Calu3 (cell line): ENCODE measurements at regions not wholly inside any gene's neighbourhood (a gene's known extent, or its start where the extent isn't known, plus 50 kb on each side); places are given as distances from the start of the nearest gene placed in this dataset.

ENCODE experiments used
- BruUV-seq: library from RNA; stranded (reverse); fragments of 400-500 nt; replicated peaks from 2 replicates; lab custom pipeline; 2021; lab: Mats Ljungman, UMichigan
- CTCF ChIA-PET: fragments of 300-600 bp; sonication (Branson Sonifier 250); formaldehyde crosslinking; loops from one replicate; lab custom pipeline; 2022; ENCODE audit warnings: antibody characterized with exemption; lab: Charles Lee
- DNase-seq: peaks from one replicate; pipeline ENCODE4 v3.0.0; 2022
- H3K27ac Mint-ChIP-seq: one replicate; pipeline ENCODE4 v1.8.0; 2022; ENCODE audit warnings: mixed read lengths; ENCODE audit not compliant: unreplicated experiment
- H3K27me3 Mint-ChIP-seq: one replicate; pipeline ENCODE4 v1.8.0; 2022; ENCODE audit warnings: mixed read lengths; ENCODE audit not compliant: unreplicated experiment
- H3K36me3 Mint-ChIP-seq: one replicate; pipeline ENCODE4 v1.8.0; 2022; ENCODE audit warnings: mild to moderate bottlenecking, moderate library complexity, mixed read lengths; ENCODE audit not compliant: insufficient read depth, unreplicated experiment
- H3K4me1 Mint-ChIP-seq: one replicate; pipeline ENCODE4 v1.8.0; 2022; ENCODE audit warnings: mild to moderate bottlenecking, low read depth, mixed read lengths; ENCODE audit not compliant: unreplicated experiment
- H3K4me3 Mint-ChIP-seq: one replicate; pipeline ENCODE4 v1.8.0; 2022; ENCODE audit warnings: mild to moderate bottlenecking, low read depth, moderate library complexity, mixed read lengths; ENCODE audit not compliant: unreplicated experiment
- H3K9me3 Mint-ChIP-seq: one replicate; pipeline ENCODE4 v1.8.0; 2022; ENCODE audit warnings: low read depth, mixed read lengths; ENCODE audit not compliant: unreplicated experiment
- intact Hi-C: fragments of 100-400 bp; cut with micrococcal nuclease; formaldehyde crosslinking; loops from one replicate; pipeline ENCODE4 v1.10.0; 2022; ENCODE audit not compliant: unreplicated experiment
- TF ChIP-seq, protein P1 (sequence below): fragments of 200-600 bp; IDR thresholded peaks from one replicate; pipeline ENCODE4 v1.8.0; 2022; ENCODE audit warnings: antibody characterized with exemption; ENCODE audit not compliant: unreplicated experiment

DNA sequence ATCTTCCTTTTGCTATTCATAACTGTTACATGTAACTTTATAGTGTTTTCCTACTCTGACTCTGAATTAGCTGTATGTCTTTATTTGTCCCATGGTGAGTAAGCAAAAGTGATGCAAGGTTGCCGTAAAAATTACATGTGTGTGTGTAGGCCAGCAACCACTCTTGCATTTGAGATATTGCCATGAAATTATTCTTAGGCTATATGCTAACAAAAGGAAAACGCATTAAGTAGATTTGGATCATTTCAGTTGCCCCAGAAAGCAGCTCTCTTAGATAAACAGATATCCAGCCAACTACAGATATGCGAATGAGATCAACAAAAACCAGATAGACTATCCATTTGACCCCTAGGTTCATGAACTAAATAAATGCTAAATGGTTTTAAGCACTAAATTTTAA, 73.6 kb downstream of the CYLC2 start:
- no peak for DNase-seq
- Mint-ChIP-seq H3K9me3 (no peaks in the 10 kb centered on the region), H3K27me3 (no peaks in the 10 kb centered on the region), H3K36me3 (no peaks in the 10 kb centered on the region), H3K4me3 (no peak overlapping the region), H3K4me1 (no peaks in the 10 kb centered on the region), H3K27ac (no peak overlapping the region)
- TF ChIP-seq, protein P1, sequence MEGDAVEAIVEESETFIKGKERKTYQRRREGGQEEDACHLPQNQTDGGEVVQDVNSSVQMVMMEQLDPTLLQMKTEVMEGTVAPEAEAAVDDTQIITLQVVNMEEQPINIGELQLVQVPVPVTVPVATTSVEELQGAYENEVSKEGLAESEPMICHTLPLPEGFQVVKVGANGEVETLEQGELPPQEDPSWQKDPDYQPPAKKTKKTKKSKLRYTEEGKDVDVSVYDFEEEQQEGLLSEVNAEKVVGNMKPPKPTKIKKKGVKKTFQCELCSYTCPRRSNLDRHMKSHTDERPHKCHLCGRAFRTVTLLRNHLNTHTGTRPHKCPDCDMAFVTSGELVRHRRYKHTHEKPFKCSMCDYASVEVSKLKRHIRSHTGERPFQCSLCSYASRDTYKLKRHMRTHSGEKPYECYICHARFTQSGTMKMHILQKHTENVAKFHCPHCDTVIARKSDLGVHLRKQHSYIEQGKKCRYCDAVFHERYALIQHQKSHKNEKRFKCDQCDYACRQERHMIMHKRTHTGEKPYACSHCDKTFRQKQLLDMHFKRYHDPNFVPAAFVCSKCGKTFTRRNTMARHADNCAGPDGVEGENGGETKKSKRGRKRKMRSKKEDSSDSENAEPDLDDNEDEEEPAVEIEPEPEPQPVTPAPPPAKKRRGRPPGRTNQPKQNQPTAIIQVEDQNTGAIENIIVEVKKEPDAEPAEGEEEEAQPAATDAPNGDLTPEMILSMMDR = no peak
- CTCF ChIA-PET = no interaction called here
- intact Hi-C loops = no loop called here
- no TSS peak for BruUV-seq

DNA sequence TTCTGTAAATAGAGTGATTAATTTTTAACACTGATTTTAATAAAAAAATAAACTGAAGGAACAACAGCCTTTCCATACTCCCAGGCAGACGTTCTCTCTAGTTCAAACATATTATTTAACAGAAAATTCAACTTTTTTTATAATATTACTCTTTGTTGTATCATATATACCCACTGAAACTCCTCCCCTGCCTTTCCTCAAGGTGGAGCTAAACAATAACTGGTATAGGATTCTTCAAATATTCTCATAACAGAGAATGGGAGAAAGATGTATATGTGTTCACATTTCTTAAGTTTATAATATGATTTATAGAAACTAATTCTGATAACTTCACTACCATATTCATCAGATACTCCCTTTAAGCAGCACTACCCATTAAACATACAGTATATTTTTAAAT, 83.4 kb downstream of the CYLC2 start:
- no peaks in the 10 kb centered on the region for H3K4me1 Mint-ChIP-seq
- no peak overlapping the region for H3K27ac Mint-ChIP-seq
- DNase-seq = no peak
- H3K9me3 Mint-ChIP-seq = peaks cover 6% of the 10 kb centered on the region
- H3K27me3 Mint-ChIP-seq = no peaks in the 10 kb centered on the region
- H3K36me3 Mint-ChIP-seq = no peaks in the 10 kb centered on the region
- intact Hi-C loops = no loop called here
- TF ChIP-seq, protein P1 = no peak
- BruUV-seq = no TSS peak
- H3K4me3 Mint-ChIP-seq = no peak overlapping the region
- CTCF ChIA-PET = no interaction called here

DNA sequence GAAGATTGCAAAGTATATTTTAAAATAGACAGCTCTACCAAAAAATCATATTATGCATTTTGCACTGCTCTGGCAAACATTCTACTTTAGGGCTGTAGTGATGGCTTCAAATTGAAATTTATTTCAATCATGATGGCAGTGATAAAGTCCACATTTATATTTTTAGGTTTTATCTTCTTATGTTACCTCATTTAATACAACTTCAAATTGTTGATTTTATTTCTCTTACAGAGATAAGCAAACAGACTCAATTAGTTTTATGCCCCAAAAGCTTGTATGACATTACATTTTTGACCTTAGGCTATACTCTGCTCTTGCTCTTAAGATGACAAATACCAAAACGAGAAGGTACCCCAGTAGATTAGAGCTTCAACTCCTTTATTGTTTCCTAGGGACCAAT, 87.4 kb downstream of the CYLC2 start:
- intact Hi-C loops = no loop called here
- Mint-ChIP-seq H3K4me1 (no peaks in the 10 kb centered on the region), H3K9me3 (peaks cover 5% of the 10 kb centered on the region), H3K27me3 (no peaks in the 10 kb centered on the region), H3K36me3 (no peaks in the 10 kb centered on the region), H3K4me3 (no peak overlapping the region), H3K27ac (no peak overlapping the region)
- no TSS peak for BruUV-seq
- no peak for DNase-seq
- TF ChIP-seq, protein P1 = no peak
- CTCF ChIA-PET = no interaction called here

DNA sequence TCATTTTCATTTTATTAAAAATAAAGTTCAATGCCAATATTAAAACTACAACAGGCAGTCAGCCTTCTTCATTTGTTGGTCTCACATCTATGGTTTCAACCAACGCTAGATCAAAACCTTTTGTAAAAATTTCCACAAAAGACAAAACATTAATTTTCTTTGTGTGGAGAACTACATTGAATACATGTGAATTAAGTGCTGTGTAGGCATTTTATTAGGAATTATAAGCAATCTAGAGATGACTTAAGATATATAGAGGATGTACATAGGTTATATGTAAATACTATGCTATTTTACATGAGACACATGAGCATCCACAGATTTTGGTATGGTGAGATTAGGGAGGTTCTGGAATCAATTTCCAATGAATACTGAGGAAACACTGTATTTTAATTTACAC, 94.2 kb downstream of the CYLC2 start:
- CTCF ChIA-PET = no interaction called here
- BruUV-seq = no TSS peak
- H3K27ac Mint-ChIP-seq = no peak overlapping the region
- TF ChIP-seq, protein P1 = no peak
- peaks cover 5% of the 10 kb centered on the region for H3K9me3 Mint-ChIP-seq
- H3K27me3 Mint-ChIP-seq = no peaks in the 10 kb centered on the region
- no peaks in the 10 kb centered on the region for H3K36me3 Mint-ChIP-seq
- no peak overlapping the region for H3K4me3 Mint-ChIP-seq
- DNase-seq = no peak
- H3K4me1 Mint-ChIP-seq = no peaks in the 10 kb centered on the region
- intact Hi-C loops = no loop called here
